ENCODE measurements at regions not wholly inside any gene's neighbourhood (a gene's known extent, or its start where the extent isn't known, plus 50 kb on each side); places are given as distances from the start of the nearest gene placed in this dataset.

GRCh38 chr11:15580056-15580774 is 465.5 kb downstream of the INSC start:
- TF ChIP-seq, protein P1, sequence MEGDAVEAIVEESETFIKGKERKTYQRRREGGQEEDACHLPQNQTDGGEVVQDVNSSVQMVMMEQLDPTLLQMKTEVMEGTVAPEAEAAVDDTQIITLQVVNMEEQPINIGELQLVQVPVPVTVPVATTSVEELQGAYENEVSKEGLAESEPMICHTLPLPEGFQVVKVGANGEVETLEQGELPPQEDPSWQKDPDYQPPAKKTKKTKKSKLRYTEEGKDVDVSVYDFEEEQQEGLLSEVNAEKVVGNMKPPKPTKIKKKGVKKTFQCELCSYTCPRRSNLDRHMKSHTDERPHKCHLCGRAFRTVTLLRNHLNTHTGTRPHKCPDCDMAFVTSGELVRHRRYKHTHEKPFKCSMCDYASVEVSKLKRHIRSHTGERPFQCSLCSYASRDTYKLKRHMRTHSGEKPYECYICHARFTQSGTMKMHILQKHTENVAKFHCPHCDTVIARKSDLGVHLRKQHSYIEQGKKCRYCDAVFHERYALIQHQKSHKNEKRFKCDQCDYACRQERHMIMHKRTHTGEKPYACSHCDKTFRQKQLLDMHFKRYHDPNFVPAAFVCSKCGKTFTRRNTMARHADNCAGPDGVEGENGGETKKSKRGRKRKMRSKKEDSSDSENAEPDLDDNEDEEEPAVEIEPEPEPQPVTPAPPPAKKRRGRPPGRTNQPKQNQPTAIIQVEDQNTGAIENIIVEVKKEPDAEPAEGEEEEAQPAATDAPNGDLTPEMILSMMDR (IDR thresholded peaks at IDR 0.05), result no peak
- TF ChIP-seq POLR2A (IDR thresholded peaks at IDR 0.05) (no peak), EP300 (IDR thresholded peaks at IDR 0.05; ENCODE audit: low read depth) (no peak)
